Tibial nerve (tissue), 4 donors: ENCODE measurements at regions not wholly inside any gene's neighbourhood (a gene's known extent, or its start where the extent isn't known, plus 50 kb on each side); places are given as distances from the start of the nearest gene placed in this dataset.

Source experiments
- CTCF ChIP-seq, 5 experiments: fragments of 200-600 bp in 3 of 5; fragments of 450-650 bp in 2 of 5; sonication (generic) in 3 of 5; IDR thresholded peaks; one replicate each; pipeline ENCODE4 v1.5.1; 2016 to 2019; ENCODE audit warnings: antibody characterized with exemption in 5 of 5, mild to moderate bottlenecking in 3 of 5, moderate library complexity in 2 of 5
- EP300 ChIP-seq, 2 donors: sonication (generic); formaldehyde crosslinking; IDR thresholded peaks; one replicate each; pipeline ENCODE4 v1.6.1; 2017; ENCODE audit warnings: antibody characterized with exemption in 2 of 2, mild to moderate bottlenecking in 1 of 2
- POLR2A ChIP-seq, 2 donors: fragments of 450-650 bp; IDR thresholded peaks; one replicate each; pipeline ENCODE4 v1.6.1; 2017; ENCODE audit warnings: antibody characterized with exemption in 2 of 2, mild to moderate bottlenecking in 2 of 2, moderate library complexity in 2 of 2

GRCh38 chr7:41507686-41508268 is 195.1 kb downstream of the INHBA start:
- TF ChIP-seq CTCF (IDR thresholded peaks at IDR 0.05) (no peak), POLR2A (IDR thresholded peaks at IDR 0.05) (no peak), EP300 (IDR thresholded peaks at IDR 0.05) (no peak)
